ENCODE measurements at regions not wholly inside any gene's neighbourhood (a gene's known extent, or its start where the extent isn't known, plus 50 kb on each side); places are given as distances from the start of the nearest gene placed in this dataset.

GRCh38 chr15:93294896-93295295 lies 205.9 kb upstream of the RGMA start:
- no peak for DNase-seq
- no peak overlapping the region for H3K4me2 ChIP-seq (ENCODE audit: low read length)
- H3K4ac ChIP-seq (ENCODE audit: low read depth, low read length): no peak overlapping the region
- H3K56ac ChIP-seq (ENCODE audit: low read length): no peak overlapping the region
- H4K8ac ChIP-seq (ENCODE audit: low read depth, low read length): no peak overlapping the region
- H2BK5ac ChIP-seq (ENCODE audit: low read length): no peak overlapping the region
- no peak overlapping the region for H2AK5ac ChIP-seq (ENCODE audit: low read length)
- H3K9ac ChIP-seq (ENCODE audit: low read length): no peak overlapping the region
- H3K27me3 ChIP-seq (ENCODE audit: insufficient read depth, low read length, poor library complexity): no peaks in the 10 kb centered on the region
- H2BK120ac ChIP-seq (ENCODE audit: low read depth, low read length): no peak overlapping the region
- no peak overlapping the region for H3K18ac ChIP-seq (ENCODE audit: low read length)
- no peak overlapping the region for H4K5ac ChIP-seq (ENCODE audit: low read length)
- no peak overlapping the region for H3K23ac ChIP-seq (ENCODE audit: low read length)
- H3K27ac ChIP-seq (ENCODE audit: low read depth, low read length): no peak overlapping the region
- H3K79me1 ChIP-seq (ENCODE audit: low read length): no peaks in the 10 kb centered on the region
- WGBS (ENCODE audit: extremely low coverage, insufficient coverage, low lambda C conversion rate): no CpG with 5 or more reads among the region's 1 CpG
- H3K4me1 ChIP-seq (ENCODE audit: control insufficient read depth, low read depth, low read length): no peaks in the 10 kb centered on the region
- H2BK15ac ChIP-seq (replicated peaks; ENCODE audit: low read depth): no peak overlapping the region
- H3K79me2 ChIP-seq (ENCODE audit: control insufficient read depth, insufficient read depth, low read length): no peaks in the 10 kb centered on the region
- H3K36me3 ChIP-seq (ENCODE audit: control insufficient read depth, insufficient read depth, low read length): no peaks in the 10 kb centered on the region
- H3K4me3 ChIP-seq (ENCODE audit: low read length): no peak overlapping the region

GRCh38 chr15:93294066-93294465 lies 205.1 kb upstream of the RGMA start:
- H3K4ac ChIP-seq (ENCODE audit: low read depth, low read length): no peak overlapping the region
- no peak overlapping the region for H4K8ac ChIP-seq (ENCODE audit: low read depth, low read length)
- H4K5ac ChIP-seq (ENCODE audit: low read length): no peak overlapping the region
- H3K79me1 ChIP-seq (ENCODE audit: low read length): no peaks in the 10 kb centered on the region
- H3K4me1 ChIP-seq (ENCODE audit: control insufficient read depth, low read depth, low read length): no peaks in the 10 kb centered on the region
- H3K27me3 ChIP-seq (ENCODE audit: insufficient read depth, low read length, poor library complexity): no peaks in the 10 kb centered on the region
- H3K18ac ChIP-seq (ENCODE audit: low read length): no peak overlapping the region
- no peak overlapping the region for H3K9ac ChIP-seq (ENCODE audit: low read length)
- H3K27ac ChIP-seq (ENCODE audit: low read depth, low read length): no peak overlapping the region
- H2AK5ac ChIP-seq (ENCODE audit: low read length): no peak overlapping the region
- no peaks in the 10 kb centered on the region for H3K36me3 ChIP-seq (ENCODE audit: control insufficient read depth, insufficient read depth, low read length)
- no peaks in the 10 kb centered on the region for H3K79me2 ChIP-seq (ENCODE audit: control insufficient read depth, insufficient read depth, low read length)
- no peak overlapping the region for H3K56ac ChIP-seq (ENCODE audit: low read length)
- H3K4me3 ChIP-seq (ENCODE audit: low read length): no peak overlapping the region
- no peak overlapping the region for H2BK5ac ChIP-seq (ENCODE audit: low read length)
- H3K23ac ChIP-seq (ENCODE audit: low read length): no peak overlapping the region
- no peak overlapping the region for H3K4me2 ChIP-seq (ENCODE audit: low read length)
- no peak for DNase-seq
- no CpG with 5 or more reads among the region's 1 CpG for WGBS (ENCODE audit: extremely low coverage, insufficient coverage, low lambda C conversion rate)
- no peak overlapping the region for H2BK15ac ChIP-seq (replicated peaks; ENCODE audit: low read depth)
- H2BK120ac ChIP-seq (ENCODE audit: low read depth, low read length): no peak overlapping the region

- Histone ChIP-seq H3K4ac (ENCODE audit: low read depth, low read length) (no peak overlapping the region), H3K23ac (ENCODE audit: low read length) (no peak overlapping the region), H3K4me1 (ENCODE audit: control insufficient read depth, low read depth, low read length) (no peaks in the 10 kb centered on the region), H3K79me2 (ENCODE audit: control insufficient read depth, insufficient read depth, low read length) (no peaks in the 10 kb centered on the region), H4K5ac (ENCODE audit: low read length) (no peak overlapping the region), H3K56ac (ENCODE audit: low read length) (no peak overlapping the region), H4K8ac (ENCODE audit: low read depth, low read length) (no peak overlapping the region), H3K18ac (ENCODE audit: low read length) (no peak overlapping the region), H3K4me2 (ENCODE audit: low read length) (no peak overlapping the region), H2BK120ac (ENCODE audit: low read depth, low read length) (no peak overlapping the region), H3K9ac (ENCODE audit: low read length) (no peak overlapping the region), H2BK15ac (replicated peaks; ENCODE audit: low read depth) (no peak overlapping the region), H2AK5ac (ENCODE audit: low read length) (no peak overlapping the region), H3K36me3 (ENCODE audit: control insufficient read depth, insufficient read depth, low read length) (no peaks in the 10 kb centered on the region), H3K79me1 (ENCODE audit: low read length) (no peaks in the 10 kb centered on the region), H3K27me3 (ENCODE audit: insufficient read depth, low read length, poor library complexity) (no peaks in the 10 kb centered on the region), H3K4me3 (ENCODE audit: low read length) (no peak overlapping the region), H3K27ac (ENCODE audit: low read depth, low read length) (no peak overlapping the region), H2BK5ac (ENCODE audit: low read length) (no peak overlapping the region)
- WGBS (ENCODE audit: extremely low coverage, insufficient coverage, low lambda C conversion rate): 100% methylated on average over 2 of the region's 5 CpGs
- DNase-seq: no peak
These were observed 202.4 kb upstream of the RGMA start for GRCh38 chr15:93291380-93291779.

GRCh38 chr15:93290618-93290946 lies 201.6 kb upstream of the RGMA start:
- DNase-seq: no peak
- H3K4ac ChIP-seq (ENCODE audit: low read depth, low read length): no peak overlapping the region
- no peaks in the 10 kb centered on the region for H3K4me1 ChIP-seq (ENCODE audit: control insufficient read depth, low read depth, low read length)
- no peak overlapping the region for H2AK5ac ChIP-seq (ENCODE audit: low read length)
- H3K27ac ChIP-seq (ENCODE audit: low read depth, low read length): no peak overlapping the region
- H2BK5ac ChIP-seq (ENCODE audit: low read length): no peak overlapping the region
- H3K79me1 ChIP-seq (ENCODE audit: low read length): no peaks in the 10 kb centered on the region
- H3K27me3 ChIP-seq (ENCODE audit: insufficient read depth, low read length, poor library complexity): no peaks in the 10 kb centered on the region
- H3K9ac ChIP-seq (ENCODE audit: low read length): no peak overlapping the region
- no peak overlapping the region for H3K56ac ChIP-seq (ENCODE audit: low read length)
- no CpG with 5 or more reads among the region's 4 CpGs for WGBS (ENCODE audit: extremely low coverage, insufficient coverage, low lambda C conversion rate)
- H3K79me2 ChIP-seq (ENCODE audit: control insufficient read depth, insufficient read depth, low read length): no peaks in the 10 kb centered on the region
- no peak overlapping the region for H2BK15ac ChIP-seq (replicated peaks; ENCODE audit: low read depth)
- no peaks in the 10 kb centered on the region for H3K36me3 ChIP-seq (ENCODE audit: control insufficient read depth, insufficient read depth, low read length)
- H4K5ac ChIP-seq (ENCODE audit: low read length): no peak overlapping the region
- no peak overlapping the region for H3K4me3 ChIP-seq (ENCODE audit: low read length)
- H3K18ac ChIP-seq (ENCODE audit: low read length): no peak overlapping the region
- H4K8ac ChIP-seq (ENCODE audit: low read depth, low read length): no peak overlapping the region
- no peak overlapping the region for H2BK120ac ChIP-seq (ENCODE audit: low read depth, low read length)
- H3K4me2 ChIP-seq (ENCODE audit: low read length): no peak overlapping the region
- H3K23ac ChIP-seq (ENCODE audit: low read length): no peak overlapping the region

GRCh38 chr15:93289941-93290617 lies 201.1 kb upstream of the RGMA start:
- no peak overlapping the region for H2BK120ac ChIP-seq (ENCODE audit: low read depth, low read length)
- no peak overlapping the region for H4K5ac ChIP-seq (ENCODE audit: low read length)
- no peak overlapping the region for H2BK5ac ChIP-seq (ENCODE audit: low read length)
- H3K79me1 ChIP-seq (ENCODE audit: low read length): no peaks in the 10 kb centered on the region
- H3K9ac ChIP-seq (ENCODE audit: low read length): no peak overlapping the region
- no peak overlapping the region for H3K18ac ChIP-seq (ENCODE audit: low read length)
- no peak overlapping the region for H2AK5ac ChIP-seq (ENCODE audit: low read length)
- H3K27me3 ChIP-seq (ENCODE audit: insufficient read depth, low read length, poor library complexity): no peaks in the 10 kb centered on the region
- H3K56ac ChIP-seq (ENCODE audit: low read length): no peak overlapping the region
- H3K27ac ChIP-seq (ENCODE audit: low read depth, low read length): no peak overlapping the region
- H3K4me2 ChIP-seq (ENCODE audit: low read length): no peak overlapping the region
- no peak overlapping the region for H3K4ac ChIP-seq (ENCODE audit: low read depth, low read length)
- no peak overlapping the region for H3K4me3 ChIP-seq (ENCODE audit: low read length)
- H3K4me1 ChIP-seq (ENCODE audit: control insufficient read depth, low read depth, low read length): no peaks in the 10 kb centered on the region
- H4K8ac ChIP-seq (ENCODE audit: low read depth, low read length): no peak overlapping the region
- no peaks in the 10 kb centered on the region for H3K36me3 ChIP-seq (ENCODE audit: control insufficient read depth, insufficient read depth, low read length)
- no peak for DNase-seq
- H2BK15ac ChIP-seq (replicated peaks; ENCODE audit: low read depth): no peak overlapping the region
- no CpG with 5 or more reads among the region's 10 CpGs for WGBS (ENCODE audit: extremely low coverage, insufficient coverage, low lambda C conversion rate)
- no peak overlapping the region for H3K23ac ChIP-seq (ENCODE audit: low read length)
- no peaks in the 10 kb centered on the region for H3K79me2 ChIP-seq (ENCODE audit: control insufficient read depth, insufficient read depth, low read length)

- Histone ChIP-seq H2AK5ac (ENCODE audit: low read length) (no peak overlapping the region), H2BK15ac (replicated peaks; ENCODE audit: low read depth) (no peak overlapping the region), H3K79me1 (ENCODE audit: low read length) (no peaks in the 10 kb centered on the region), H2BK120ac (ENCODE audit: low read depth, low read length) (no peak overlapping the region), H2BK5ac (ENCODE audit: low read length) (no peak overlapping the region), H3K4me1 (ENCODE audit: control insufficient read depth, low read depth, low read length) (no peaks in the 10 kb centered on the region), H3K4me2 (ENCODE audit: low read length) (no peak overlapping the region), H3K56ac (ENCODE audit: low read length) (no peak overlapping the region), H3K9ac (ENCODE audit: low read length) (no peak overlapping the region), H3K79me2 (ENCODE audit: control insufficient read depth, insufficient read depth, low read length) (no peaks in the 10 kb centered on the region), H3K18ac (ENCODE audit: low read length) (no peak overlapping the region), H3K36me3 (ENCODE audit: control insufficient read depth, insufficient read depth, low read length) (no peaks in the 10 kb centered on the region), H3K27me3 (ENCODE audit: insufficient read depth, low read length, poor library complexity) (no peaks in the 10 kb centered on the region), H3K23ac (ENCODE audit: low read length) (no peak overlapping the region), H3K4ac (ENCODE audit: low read depth, low read length) (no peak overlapping the region), H3K4me3 (ENCODE audit: low read length) (no peak overlapping the region), H4K8ac (ENCODE audit: low read depth, low read length) (no peak overlapping the region), H4K5ac (ENCODE audit: low read length) (no peak overlapping the region), H3K27ac (ENCODE audit: low read depth, low read length) (no peak overlapping the region)
- WGBS (ENCODE audit: extremely low coverage, insufficient coverage, low lambda C conversion rate): no CpG with 5 or more reads among the region's 9 CpGs
- DNase-seq: no peak
These were observed 199.8 kb upstream of the RGMA start for GRCh38 chr15:93288728-93289294.
